BJ (cell line): ENCODE measurements at regions not wholly inside any gene's neighbourhood (a gene's known extent, or its start where the extent isn't known, plus 50 kb on each side); places are given as distances from the start of the nearest gene placed in this dataset.

Experiments used
- CTCF ChIA-PET: fragments of 350-600 bp; formaldehyde crosslinking; extraction: SDS; loops from one replicate; lab custom pipeline; 2021; ENCODE audit warnings: antibody characterized with exemption, inconsistent platforms; lab: Yijun Ruan, JAX
- POLR2A ChIA-PET: fragments of 300-600 bp; sonication (Branson Sonifier 250); formaldehyde crosslinking; extraction: SDS; loops from one replicate; lab custom pipeline; 2021; ENCODE audit warnings: antibody characterized with exemption; lab: Charles Lee
- DNase-seq: peaks from one replicate; pipeline ENCODE4 v3.0.0-alpha.2; 2011; ENCODE audit warnings: low read depth
- H3K27me3 ChIP-seq: 2 replicates; pipeline ENCODE4 v1.6.0; 2011; ENCODE audit warnings: low read length; ENCODE audit not compliant: control insufficient read depth, insufficient read depth
- H3K36me3 ChIP-seq: 2 replicates; pipeline ENCODE4 v1.5.1; 2011; ENCODE audit warnings: low read length; ENCODE audit not compliant: control insufficient read depth, insufficient read depth
- H3K4me3 ChIP-seq: 2 replicates; pipeline ENCODE4 v1.5.1; 2011; ENCODE audit warnings: low read depth, mild to moderate bottlenecking, control low read depth, low read length
- CTCF ChIP-seq: IDR thresholded peaks from 2 replicates; pipeline ENCODE4 v1.5.1; 2011; ENCODE audit warnings: low read depth, mild to moderate bottlenecking, control low read depth, inconsistent platforms, low read length, moderate library complexity; ENCODE audit not compliant: insufficient read depth

DNA sequence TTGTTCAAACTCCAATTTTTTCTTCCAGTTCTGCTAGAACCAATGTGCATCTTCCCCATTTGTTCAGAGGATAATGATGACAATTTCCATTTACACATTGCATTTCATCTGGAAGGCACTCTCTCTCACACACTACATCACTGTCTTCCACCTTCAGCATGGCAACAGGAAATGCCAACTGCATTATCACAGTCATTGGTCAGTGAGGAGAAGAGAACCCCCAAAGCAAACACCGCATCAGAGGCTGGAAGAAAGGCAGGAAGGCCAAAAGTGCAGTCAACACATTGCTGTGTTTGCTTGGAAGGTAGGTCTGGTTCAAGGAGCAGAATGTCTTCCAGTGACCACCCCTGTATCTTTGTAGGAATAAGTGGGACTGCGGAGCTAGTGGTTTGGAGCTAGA lies 192.2 kb upstream of the RHOBTB1 start:
- CTCF ChIA-PET, result no interaction called here
- no peak overlapping the region for H3K4me3 ChIP-seq
- DNase-seq, result no peak
- H3K36me3 ChIP-seq, result no peaks in the 10 kb centered on the region
- POLR2A ChIA-PET, result no interaction called here
- no peaks in the 10 kb centered on the region for H3K27me3 ChIP-seq
- no peak for TF ChIP-seq CTCF

DNA sequence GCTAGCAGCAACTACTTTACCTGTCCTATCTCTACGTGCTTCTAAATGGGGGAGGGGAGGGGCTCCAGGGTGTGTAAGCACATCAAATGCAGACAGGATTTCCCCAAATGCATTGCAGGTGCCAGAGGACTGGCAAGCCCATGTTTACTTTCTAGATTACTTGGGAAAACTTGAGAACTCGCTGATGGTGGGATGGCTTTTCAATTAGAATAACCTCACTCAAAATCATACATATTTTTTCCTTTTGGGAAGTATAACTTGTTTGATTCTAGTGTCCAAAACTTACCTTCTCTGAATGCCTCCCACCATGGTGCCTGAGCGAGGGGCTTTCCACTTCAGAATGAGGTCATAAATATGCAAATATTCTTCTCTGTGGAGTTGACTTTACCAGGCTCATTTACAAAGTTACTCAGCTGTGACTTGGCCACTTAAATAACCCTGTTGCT lies 191.3 kb upstream of the RHOBTB1 start:
- ChIA-PET POLR2A (no interaction called here), CTCF (no interaction called here)
- no peak for TF ChIP-seq CTCF
- no peak for DNase-seq
- H3K27me3 ChIP-seq, result no peaks in the 10 kb centered on the region
- H3K4me3 ChIP-seq, result no peak overlapping the region
- no peaks in the 10 kb centered on the region for H3K36me3 ChIP-seq

GRCh38 chr10:61130366-61130765 lies 186.4 kb upstream of the RHOBTB1 start:
- POLR2A ChIA-PET, result no interaction called here
- no peak for TF ChIP-seq CTCF
- CTCF ChIA-PET, result interaction anchor here (1.0 to 1.8 kb wide), 3 partner anchors 10 to 284 kb away, joined by 3 to 8 read pairs (median 3); no protein-coding TSS in a partner anchor

GRCh38 chr10:61128196-61128595 lies 184.2 kb upstream of the RHOBTB1 start:
- Histone ChIP-seq H3K27me3 (no peaks in the 10 kb centered on the region), H3K36me3 (no peaks in the 10 kb centered on the region), H3K4me3 (no peak overlapping the region)
- DNase-seq, result no peak
- CTCF ChIA-PET, result interaction anchor here (1.6 kb wide), 1 partner anchor 15 kb away, joined by 3 read pairs; no protein-coding TSS in a partner anchor
- TF ChIP-seq CTCF, result no peak
- POLR2A ChIA-PET, result no interaction called here

More at GRCh38 chr10:61130366-61130765, 186.4 kb upstream of the RHOBTB1 start:
- peak; percentile 18 for DNase-seq
- no peaks in the 10 kb centered on the region for H3K36me3 ChIP-seq
- no peak overlapping the region for H3K4me3 ChIP-seq
- H3K27me3 ChIP-seq, result no peaks in the 10 kb centered on the region

DNA sequence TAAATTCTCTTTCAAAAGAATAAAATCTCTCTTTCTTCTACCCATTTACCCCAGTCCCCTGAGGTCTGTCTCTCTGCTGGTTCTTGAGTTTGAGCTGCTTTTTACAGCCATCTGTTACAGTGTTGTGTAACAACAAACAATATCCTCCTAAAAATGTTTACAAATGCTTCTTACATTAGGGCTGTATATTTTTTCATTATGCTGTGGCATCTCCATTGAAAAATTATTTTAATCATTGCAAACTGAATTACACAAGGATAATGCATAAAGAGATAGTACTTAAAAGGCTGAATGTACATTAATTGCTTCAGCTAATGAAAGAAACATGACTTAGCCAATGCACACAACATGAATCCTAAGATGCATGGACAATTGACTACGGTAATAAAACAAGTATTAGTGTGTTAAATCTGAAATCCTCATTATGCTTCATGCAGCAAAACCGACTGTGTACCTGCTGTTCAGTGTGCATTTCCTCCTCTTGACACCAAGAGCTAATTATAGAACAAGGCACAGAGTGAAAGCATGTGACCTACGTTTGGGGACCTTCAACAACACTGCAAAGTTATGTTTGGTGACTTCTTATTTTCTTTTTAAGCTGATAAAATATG lies 181.7 kb upstream of the RHOBTB1 start:
- H3K36me3 ChIP-seq, result no peaks in the 10 kb centered on the region
- H3K4me3 ChIP-seq, result no peak overlapping the region
- DNase-seq, result no peak
- TF ChIP-seq CTCF, result no peak
- CTCF ChIA-PET, result no interaction called here
- POLR2A ChIA-PET, result no interaction called here
- no peaks in the 10 kb centered on the region for H3K27me3 ChIP-seq
